Progenitor cell of endocrine pancreas (in vitro differentiated cells): ENCODE measurements at regions not wholly inside any gene's neighbourhood (a gene's known extent, or its start where the extent isn't known, plus 50 kb on each side); places are given as distances from the start of the nearest gene placed in this dataset.

ENCODE experiments used
- DNase-seq: peaks from one replicate; pipeline ENCODE4 v3.0.0; 2021; ENCODE audit warnings: low spot score; ENCODE audit not compliant: unreplicated experiment
- H3K27ac Mint-ChIP-seq: 2 replicates; pipeline ENCODE4 v1.8.0; 2021; ENCODE audit warnings: mild to moderate bottlenecking, moderate library complexity, mixed read lengths
- H3K27me3 Mint-ChIP-seq: 2 replicates; pipeline ENCODE4 v1.8.0; 2021; ENCODE audit warnings: mixed read lengths
- H3K36me3 Mint-ChIP-seq: 2 replicates; pipeline ENCODE4 v1.8.0; 2022; ENCODE audit warnings: mixed read lengths; ENCODE audit not compliant: insufficient read depth
- H3K4me1 Mint-ChIP-seq: 2 replicates; pipeline ENCODE4 v1.8.0; 2021; ENCODE audit warnings: low read depth, mixed read lengths
- H3K4me3 Mint-ChIP-seq: 2 replicates; pipeline ENCODE4 v1.8.0; 2021; ENCODE audit warnings: low read depth, mild to moderate bottlenecking, moderate library complexity, mixed read lengths
- H3K9me3 Mint-ChIP-seq: 2 replicates; pipeline ENCODE4 v1.8.0; 2021; ENCODE audit warnings: low read depth, mixed read lengths
- TF ChIP-seq, protein P1 (sequence below): fragments of 200-600 bp; sonication (generic); IDR thresholded peaks from one replicate; pipeline ENCODE4 v1.5.0; 2021; ENCODE audit warnings: antibody characterized with exemption, mild to moderate bottlenecking; ENCODE audit not compliant: unreplicated experiment

DNA sequence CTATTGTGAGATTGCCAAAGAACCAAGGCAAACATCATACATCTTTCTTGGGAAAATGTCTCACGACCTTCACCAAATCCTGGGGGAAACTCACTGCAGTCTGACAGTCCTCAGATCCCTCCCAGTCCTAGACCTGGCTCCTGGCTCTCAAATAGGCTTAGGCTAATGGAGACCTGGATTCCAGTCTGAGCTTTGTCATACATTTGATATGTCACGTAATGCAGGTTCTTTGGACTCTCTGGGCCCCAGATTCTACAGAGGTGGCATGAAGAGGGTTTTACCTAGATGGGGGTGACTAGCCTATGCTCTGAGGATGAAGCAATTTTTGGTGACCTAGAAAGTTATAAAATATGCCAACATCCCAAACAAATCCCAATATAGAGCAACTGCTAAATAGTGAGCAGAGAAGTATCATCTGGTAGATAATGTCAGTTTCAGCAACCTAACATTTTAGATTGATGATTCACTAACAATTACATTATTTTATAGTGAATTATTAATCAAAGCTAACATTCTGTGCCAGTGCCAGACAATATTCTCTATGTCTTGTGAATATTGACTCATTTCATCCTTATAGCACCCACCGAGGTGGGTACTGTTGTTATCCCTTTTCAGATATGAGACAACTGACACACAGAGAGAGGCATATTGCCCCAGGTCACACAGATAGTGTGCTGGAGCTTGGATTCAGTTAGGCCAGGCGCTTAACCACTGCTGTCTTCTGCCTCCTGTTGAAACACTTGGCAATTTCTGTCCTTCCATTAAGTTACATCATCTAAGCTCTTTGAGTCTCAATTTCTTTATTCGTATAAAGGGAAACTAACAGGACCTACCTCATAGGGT, 195.4 kb upstream of the MAMLD1 start:
- Mint-ChIP-seq H3K4me1 (no peaks in the 10 kb centered on the region), H3K27me3 (no peaks in the 10 kb centered on the region), H3K36me3 (no peaks in the 10 kb centered on the region), H3K4me3 (no peak overlapping the region), H3K27ac (no peak overlapping the region), H3K9me3 (peaks cover 11% of the 10 kb centered on the region)
- DNase-seq = no peak
- TF ChIP-seq, protein P1, sequence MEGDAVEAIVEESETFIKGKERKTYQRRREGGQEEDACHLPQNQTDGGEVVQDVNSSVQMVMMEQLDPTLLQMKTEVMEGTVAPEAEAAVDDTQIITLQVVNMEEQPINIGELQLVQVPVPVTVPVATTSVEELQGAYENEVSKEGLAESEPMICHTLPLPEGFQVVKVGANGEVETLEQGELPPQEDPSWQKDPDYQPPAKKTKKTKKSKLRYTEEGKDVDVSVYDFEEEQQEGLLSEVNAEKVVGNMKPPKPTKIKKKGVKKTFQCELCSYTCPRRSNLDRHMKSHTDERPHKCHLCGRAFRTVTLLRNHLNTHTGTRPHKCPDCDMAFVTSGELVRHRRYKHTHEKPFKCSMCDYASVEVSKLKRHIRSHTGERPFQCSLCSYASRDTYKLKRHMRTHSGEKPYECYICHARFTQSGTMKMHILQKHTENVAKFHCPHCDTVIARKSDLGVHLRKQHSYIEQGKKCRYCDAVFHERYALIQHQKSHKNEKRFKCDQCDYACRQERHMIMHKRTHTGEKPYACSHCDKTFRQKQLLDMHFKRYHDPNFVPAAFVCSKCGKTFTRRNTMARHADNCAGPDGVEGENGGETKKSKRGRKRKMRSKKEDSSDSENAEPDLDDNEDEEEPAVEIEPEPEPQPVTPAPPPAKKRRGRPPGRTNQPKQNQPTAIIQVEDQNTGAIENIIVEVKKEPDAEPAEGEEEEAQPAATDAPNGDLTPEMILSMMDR = no peak

DNA sequence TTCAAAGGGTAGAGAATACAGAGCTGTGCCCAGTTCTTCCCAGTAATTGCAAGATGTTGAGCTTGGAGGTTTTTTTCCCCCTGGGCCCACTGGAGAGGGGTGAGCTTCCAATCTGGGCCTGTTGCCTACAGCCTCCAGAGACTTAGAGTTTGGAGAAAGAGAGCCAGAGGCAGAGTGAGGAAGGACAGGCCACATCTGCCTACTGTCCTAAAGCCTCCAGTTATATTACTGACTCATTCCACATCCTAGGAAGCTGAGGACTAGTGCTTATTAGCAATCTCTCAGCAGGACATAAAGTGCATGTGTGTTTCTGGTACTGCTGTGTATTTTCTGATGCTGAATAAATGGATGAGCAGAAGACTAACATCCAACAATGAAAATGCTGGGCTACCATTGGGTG, 181.0 kb upstream of the MAMLD1 start:
- H3K9me3 Mint-ChIP-seq = peaks cover 18% of the 10 kb centered on the region
- TF ChIP-seq, protein P1 = no peak
- H3K27me3 Mint-ChIP-seq = no peaks in the 10 kb centered on the region
- no peaks in the 10 kb centered on the region for H3K36me3 Mint-ChIP-seq
- no peak overlapping the region for H3K27ac Mint-ChIP-seq
- H3K4me3 Mint-ChIP-seq = no peak overlapping the region
- DNase-seq = no peak
- H3K4me1 Mint-ChIP-seq = no peaks in the 10 kb centered on the region

GRCh38 chrX:150184491-150184890, 178.6 kb upstream of the MAMLD1 start:
- Mint-ChIP-seq H3K4me3 (no peak overlapping the region), H3K36me3 (no peaks in the 10 kb centered on the region), H3K4me1 (no peaks in the 10 kb centered on the region), H3K27me3 (no peaks in the 10 kb centered on the region), H3K9me3 (peaks cover 10% of the 10 kb centered on the region), H3K27ac (no peak overlapping the region)
- TF ChIP-seq, protein P1 = no peak
- no peak for DNase-seq

DNA sequence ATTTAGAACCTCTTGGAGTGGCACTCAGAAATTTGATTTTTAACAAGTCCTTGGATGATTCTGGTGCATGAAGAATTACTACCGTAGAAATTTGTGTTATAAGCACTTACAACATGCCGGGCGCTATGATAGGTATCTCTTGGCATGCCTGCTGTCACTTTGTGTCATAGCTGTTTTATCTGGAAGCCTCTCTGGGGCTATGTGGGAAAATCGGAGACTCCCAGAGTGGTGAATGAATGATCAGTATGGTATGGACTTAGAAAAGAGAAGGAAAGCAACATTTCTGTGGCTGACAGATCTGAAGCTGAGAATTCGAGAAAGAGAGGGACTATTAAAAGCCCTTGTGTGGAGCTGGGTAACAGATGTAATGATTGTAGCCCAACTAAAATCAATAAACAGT, 177.4 kb upstream of the MAMLD1 start:
- H3K4me1 Mint-ChIP-seq = no peaks in the 10 kb centered on the region
- H3K36me3 Mint-ChIP-seq = no peaks in the 10 kb centered on the region
- peaks cover 9% of the 10 kb centered on the region for H3K9me3 Mint-ChIP-seq
- H3K27me3 Mint-ChIP-seq = no peaks in the 10 kb centered on the region
- no peak for DNase-seq
- no peak overlapping the region for H3K27ac Mint-ChIP-seq
- TF ChIP-seq, protein P1 = no peak
- no peak overlapping the region for H3K4me3 Mint-ChIP-seq

DNA sequence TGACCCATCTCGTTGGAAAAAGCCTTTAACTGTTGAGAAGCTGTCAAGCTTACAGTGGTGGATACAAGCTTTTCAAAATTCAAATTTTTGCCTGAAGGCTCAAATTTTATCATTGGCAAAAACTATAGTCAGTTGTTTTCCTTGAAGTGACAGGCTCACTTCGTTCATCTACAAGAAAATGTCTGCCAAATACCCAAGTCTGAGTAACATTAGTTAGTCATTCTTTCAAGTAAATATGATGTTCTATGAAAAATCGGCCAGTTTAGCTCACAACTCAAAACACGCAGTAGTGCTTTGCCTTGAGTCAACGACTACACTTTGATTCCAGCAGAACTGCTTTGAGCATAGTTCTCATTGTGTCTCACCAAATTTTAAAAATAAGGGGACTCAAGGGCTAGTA, 170.3 kb upstream of the MAMLD1 start:
- H3K9me3 Mint-ChIP-seq = peaks cover 12% of the 10 kb centered on the region
- H3K36me3 Mint-ChIP-seq = no peaks in the 10 kb centered on the region
- H3K27me3 Mint-ChIP-seq = no peaks in the 10 kb centered on the region
- no peak overlapping the region for H3K4me3 Mint-ChIP-seq
- TF ChIP-seq, protein P1 = no peak
- no peaks in the 10 kb centered on the region for H3K4me1 Mint-ChIP-seq
- H3K27ac Mint-ChIP-seq = no peak overlapping the region
- no peak for DNase-seq
